CD1c-positive myeloid dendritic cell (primary cell): ENCODE measurements at regions not wholly inside any gene's neighbourhood (a gene's known extent, or its start where the extent isn't known, plus 50 kb on each side); places are given as distances from the start of the nearest gene placed in this dataset.

Experiments
- DNase-seq: peaks from one replicate; pipeline ENCODE4 v3.0.0-alpha.2; 2016; ENCODE audit errors: extremely low spot score

DNA sequence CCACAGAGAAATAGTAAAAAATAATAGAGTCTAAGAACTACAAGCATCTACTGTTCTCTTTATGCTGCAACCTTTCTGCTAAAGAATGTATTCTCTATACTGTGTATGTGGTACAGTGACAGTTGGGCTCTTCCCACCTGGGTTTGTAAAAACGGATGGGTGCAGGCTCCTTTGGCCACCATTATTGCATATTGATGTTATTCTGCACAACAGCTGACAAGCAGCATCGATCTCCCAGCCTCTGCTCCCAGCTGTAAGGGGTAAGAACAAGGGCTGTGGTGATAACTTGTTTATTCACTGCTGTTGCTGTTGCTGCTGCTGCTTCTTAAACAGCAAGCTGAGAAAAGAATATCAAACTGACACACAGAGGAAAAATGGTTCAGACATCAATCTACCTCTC lies 56.1 kb downstream of the KCNRG start:
- no peak for DNase-seq

DNA sequence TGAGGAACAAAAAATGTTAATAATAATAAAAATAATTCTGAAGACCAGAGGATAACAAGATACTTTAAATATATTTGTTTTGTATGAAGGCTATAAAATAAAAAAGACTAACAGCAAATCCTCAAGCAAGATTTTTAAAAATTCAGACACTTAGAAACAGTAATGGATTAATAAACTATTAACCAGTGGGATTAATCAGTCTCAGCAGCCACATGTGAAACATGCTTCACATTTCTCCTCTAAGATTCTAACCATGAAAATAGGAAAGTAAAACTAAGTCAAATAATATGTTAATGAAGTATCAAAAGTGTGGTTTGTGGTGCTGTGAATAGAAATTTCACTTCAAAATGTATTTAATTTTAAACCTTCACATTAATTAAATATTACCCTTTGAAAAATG lies 57.4 kb downstream of the KCNRG start:
- no peak for DNase-seq

DNA sequence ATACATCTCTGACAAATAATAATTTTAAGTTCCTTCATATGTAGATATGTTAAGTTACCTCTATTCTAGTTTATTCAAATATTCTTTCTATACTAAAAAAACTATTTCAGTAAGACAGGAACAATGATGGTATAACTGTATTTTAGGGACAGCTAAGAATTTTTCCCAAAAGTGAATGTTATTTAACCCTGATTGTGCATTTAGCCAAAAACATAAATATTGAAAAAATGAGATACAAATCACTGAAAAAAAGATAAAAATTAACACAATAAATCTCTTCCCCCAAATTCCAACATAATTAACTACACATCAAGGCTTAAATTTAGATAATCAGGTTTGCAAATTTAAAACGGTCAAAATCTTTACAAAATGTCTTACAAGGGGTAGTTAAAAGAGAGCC lies 58.1 kb downstream of the KCNRG start:
- DNase-seq: no peak

DNA sequence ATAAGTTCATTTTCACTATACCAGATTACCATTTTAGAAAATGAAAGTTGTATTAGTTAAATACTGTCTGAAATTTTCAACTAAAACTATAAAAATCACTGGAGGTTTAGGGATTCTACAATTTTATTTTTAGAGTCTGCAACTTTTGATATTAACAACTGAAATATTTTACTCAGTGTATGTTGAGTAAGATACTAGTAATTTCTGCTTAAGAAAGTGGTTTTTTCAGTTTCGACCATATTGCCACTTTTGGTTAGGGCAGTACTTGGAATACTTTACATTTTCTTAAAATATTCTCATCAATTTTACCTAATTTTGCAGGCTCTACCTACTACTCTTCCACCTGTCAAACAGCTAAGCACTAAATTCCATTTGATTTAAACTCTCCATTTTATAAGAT lies 59.6 kb downstream of the KCNRG start:
- no peak for DNase-seq

DNA sequence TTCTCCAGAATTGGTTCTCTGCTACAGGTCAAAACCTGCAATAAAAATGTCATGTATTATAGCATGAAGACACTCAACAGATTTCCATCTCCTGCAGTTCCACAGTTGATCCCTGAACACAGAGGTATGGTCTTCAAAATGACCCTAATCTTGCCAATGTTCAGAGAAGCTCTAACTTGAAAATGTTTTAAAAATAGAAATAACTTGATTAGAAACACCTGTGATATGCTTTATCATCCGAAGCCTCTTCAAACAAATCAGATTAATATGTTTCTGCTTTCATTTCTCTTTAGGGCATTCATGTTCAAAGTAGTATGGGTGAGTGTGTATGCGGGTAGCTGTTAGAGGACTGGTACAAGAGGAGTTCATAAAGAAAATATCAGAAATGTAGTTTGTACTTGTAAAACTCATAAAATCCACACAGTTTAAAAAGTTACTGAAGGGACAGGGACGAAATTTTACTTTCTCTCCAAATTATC lies 60.4 kb downstream of the KCNRG start:
- DNase-seq: no peak

DNA sequence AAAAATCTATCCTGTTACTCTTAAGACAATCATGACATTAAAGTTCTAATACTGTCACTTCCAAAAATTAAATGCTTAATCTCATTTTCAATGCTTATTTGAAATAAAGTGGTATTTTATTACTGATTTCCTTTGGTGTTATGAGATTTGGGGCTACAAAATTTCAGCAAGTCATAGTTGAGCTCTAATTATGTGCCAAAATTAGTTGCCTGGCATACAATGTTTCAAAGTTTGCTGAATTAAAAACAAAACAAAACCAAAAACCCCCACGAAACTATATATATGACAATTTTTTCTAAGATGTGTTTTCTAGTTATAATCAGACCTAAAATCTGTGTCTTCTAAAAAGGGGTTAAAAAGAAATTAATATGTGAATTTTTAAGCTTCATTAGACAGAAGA lies 62.2 kb downstream of the KCNRG start:
- no peak for DNase-seq

DNA sequence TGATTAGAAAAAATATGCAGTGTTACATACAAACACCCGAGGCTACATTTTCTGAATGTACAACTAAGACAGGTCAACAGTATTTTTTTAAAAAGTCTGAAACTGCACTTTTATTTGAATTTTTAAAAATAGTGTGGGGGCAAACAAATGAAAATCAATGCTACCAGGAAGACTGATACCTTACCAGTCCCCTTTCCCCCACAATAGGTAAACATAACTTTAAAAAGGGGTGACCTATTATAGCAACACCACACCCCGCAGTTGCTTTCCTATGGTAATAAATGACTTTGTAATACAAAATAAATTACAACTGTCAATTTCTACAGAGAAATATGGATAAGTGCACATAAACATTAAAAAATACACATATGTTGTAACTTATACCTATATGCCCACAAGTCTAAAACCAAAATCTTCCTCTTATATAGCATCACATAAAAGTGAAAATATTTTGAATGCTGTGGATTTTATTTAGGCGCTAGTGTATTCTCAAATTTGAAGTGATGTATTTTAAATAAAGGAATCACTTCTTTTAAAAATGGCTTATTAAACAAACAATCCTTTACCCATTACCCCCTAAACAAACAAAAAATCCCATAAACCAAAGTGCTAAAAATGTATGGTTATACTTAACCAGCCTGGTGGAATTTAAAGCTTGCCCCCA lies 63.1 kb downstream of the KCNRG start:
- DNase-seq: no peak

DNA sequence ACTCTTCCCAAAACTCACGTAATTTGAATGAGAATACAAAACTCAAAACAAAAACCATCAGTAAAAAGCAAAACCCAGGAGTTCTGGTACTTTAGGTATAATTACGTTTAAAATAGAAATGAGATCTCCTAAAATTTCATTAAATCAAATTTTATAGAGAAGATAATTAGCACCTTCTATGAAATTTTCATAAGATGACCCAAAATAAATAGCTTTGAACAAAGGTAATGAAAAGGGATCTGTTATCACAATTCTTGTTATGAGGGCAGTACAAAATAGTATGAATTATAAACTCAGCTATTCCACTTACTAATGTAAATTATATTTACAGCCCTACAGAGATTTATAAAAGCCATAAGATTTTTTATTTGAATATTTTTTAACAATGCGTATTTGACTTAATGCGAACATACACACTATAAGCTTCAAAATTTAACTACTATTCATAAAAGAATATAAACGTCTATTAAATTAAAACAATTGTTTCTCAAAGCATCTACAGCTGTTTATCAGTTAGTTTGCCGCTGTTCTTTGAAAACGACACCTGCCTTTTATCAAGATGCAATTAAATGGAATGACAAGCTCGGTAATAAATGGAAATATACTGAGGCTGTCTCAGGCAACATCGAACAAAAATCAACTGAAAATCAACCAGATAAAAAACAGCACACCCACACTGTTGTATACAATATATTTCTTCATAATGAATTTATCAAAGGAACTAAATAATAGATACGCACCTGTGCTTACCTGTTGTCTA lies 63.8 kb downstream of the KCNRG start:
- DNase-seq: no peak

DNA sequence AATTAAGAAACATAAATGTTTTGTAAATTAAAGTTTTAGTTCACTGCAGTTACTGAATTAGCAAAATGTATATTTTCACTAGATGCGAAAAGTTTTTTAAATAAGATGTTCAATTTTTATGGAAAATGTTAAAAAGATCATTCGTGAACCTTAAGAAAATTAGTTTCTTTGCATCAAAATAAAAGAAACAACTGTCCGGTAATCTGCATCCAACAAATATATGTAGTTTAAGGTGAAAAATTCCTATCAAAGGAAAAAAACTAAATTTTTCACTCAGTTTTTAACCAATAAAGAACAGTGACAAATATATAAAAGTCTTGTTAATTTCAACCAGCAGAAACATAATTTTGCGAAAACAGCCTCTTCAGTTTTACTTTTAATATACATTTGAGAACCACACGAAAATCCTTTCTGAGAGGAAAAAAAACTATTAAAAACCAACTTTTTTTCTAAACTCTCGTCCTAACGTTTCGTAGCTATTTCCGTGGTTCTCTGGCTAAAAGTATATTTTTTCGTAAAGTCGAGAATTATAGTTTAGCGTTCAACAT lies 64.5 kb downstream of the KCNRG start:
- DNase-seq: no peak

DNA sequence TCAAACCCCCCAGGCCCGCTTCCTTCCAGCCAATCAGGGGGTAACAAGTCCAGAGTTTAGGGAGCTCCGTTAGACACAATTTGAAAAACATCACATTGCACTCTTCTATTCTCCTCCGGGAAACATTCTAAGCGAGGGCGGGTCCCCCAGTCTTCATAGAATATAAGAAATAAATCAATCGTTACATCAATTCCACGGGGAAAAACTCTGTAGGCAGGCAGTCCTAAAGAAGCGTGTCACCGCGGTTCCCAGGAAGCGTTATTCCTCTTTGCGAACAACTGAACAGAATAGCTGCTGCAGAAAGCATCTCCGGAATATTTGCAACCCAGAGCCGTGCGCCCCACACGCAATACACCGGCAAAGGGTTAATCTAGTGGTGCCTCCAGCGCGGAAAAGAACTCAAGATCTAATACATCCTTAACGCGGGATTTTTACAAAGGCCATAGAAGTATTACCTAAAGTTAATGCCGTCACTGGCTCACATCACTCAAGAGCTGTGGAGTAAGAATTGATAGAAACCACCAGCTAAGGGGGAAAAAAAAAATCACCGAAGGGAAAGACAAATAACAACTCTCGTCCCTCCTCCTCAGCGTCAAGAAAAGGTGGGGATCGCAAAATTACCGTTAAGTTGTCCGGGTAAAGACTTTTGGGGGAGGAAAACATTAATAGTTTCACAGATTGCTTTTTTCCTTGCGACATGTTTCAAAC lies 65.1 kb downstream of the KCNRG start:
- peak; percentile 40 for DNase-seq

DNA sequence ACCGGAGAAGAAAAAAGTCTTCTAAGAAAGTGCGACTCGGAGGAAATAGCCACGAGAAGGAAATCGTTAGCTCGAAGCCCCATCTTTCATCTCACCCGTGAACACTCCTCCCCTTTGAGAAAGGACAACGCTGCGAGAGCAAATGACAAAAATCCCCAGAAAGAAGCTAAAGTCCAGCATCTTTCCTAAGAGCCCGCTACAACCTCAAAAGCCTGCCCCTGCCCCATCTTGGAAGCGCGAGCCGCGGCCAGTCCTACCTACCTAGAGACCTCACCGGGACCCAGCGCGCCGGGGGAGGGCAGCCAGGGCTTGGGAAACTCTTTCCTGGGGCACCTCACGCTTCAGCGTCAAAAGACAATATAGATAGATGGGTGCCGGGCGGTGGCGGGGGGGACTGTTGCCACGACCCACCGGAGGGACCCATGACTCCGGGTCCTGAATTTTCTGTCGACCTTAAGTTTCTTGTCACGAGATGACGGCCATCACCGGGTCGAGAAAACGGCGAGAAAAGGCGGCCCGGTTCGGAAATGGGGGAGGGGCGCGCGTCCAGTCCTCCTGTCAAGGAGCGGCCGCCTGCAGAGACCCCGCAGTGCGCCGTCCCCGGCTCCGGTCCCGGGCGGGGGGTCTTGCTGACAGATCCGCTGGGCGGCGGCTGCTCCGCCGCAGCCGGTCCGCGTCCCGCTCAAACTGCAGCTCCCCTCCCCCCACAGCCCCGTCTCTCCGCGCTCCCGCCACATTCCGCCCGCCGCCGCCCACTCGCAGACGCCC lies 65.9 kb downstream of the KCNRG start:
- DNase-seq: peak; percentile 31

DNA sequence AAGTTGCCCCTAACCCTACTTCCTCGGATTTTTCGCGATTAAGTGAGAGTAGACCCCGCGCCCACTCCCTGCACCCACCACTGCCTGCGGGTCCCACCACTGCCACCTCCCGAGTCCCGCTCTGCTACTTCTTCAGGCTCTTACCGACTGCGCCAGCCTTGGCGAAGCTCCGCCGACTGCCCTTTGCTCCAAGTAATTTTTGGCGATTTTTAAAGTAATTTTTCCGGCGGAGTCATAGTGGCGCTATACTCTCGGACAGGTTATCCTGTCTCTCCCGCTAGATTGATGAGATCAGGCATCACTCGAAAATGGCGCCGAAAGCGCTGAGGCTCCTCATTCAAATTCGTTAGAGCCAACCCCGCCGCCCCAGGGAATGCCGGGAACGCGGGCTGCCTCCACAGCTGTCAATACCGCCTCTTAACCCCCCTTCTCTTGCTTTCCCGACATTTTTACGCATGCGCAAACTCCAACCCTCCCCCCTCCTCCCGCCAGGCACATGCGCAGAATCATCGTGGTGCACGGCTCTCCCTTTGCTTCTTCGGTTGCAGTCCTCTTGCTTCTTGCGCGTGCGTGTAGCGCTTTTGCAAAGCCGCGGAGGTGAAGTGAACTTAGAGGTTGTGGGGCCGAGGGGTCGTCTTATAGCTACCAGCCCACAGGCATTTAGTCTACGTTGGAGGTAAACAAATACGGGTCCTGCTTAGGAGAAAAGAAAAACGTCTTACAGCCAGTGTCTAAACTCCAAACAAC lies 66.6 kb downstream of the KCNRG start:
- peak; percentile 99 for DNase-seq

DNA sequence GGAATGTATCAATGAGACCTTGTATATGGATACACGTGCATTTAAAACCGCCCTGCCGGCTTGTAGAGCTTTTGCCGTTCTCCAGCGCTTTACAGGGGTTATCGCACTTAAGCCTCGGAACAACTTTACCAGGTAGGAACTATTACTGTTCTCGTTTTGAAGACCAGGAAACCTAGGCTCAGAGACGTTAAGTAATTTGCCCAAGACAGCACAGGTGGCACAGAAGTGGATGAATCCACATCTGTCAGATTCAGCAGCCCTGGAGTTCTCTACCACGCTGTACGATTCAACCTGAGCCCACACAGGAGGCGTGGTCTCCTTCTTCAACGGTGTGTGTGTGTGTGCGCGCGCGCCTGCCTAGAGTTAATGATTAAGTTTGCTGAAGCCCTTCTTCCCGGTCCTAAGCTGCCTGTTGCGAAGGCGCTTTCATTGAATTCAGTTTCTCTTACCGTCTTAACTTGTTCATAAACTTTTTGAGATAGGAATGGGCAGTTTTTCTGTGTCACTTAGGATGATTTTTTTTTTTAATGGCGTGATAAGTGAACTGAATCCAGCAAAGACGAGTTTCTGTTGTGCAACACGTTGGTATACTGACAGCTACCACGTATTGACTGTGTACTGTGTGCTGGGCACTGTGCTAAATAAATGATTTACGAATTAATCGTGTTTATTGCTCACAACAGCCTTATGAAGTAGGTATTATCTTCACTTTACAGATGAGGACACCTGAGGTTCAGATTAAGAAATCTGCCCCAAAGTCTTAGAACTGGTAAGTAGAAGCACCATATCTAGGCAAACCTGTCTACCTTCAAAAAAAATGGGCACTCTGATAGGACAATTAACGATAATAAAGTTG lies 67.4 kb downstream of the KCNRG start:
- DNase-seq: peak; percentile 79

DNA sequence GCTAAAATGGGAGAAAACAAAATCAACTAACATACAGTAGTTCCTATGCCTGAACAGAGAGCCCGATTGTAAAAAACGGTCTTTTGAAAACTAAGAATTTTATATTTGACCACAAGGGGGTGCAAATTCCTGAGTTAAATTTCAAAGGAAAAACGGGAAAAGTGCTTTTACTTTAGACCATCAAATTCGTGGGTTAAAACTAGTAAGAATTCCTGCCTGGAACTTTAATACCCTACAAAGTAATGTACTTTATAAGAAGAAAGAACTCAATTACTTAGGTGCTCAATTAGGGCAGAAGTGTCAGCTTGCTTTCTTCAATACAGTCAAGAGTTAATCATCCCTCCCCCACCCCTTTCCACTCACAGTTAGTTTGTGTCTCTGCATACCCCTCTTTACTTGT lies 69.8 kb downstream of the KCNRG start:
- peak; percentile 69 for DNase-seq

DNA sequence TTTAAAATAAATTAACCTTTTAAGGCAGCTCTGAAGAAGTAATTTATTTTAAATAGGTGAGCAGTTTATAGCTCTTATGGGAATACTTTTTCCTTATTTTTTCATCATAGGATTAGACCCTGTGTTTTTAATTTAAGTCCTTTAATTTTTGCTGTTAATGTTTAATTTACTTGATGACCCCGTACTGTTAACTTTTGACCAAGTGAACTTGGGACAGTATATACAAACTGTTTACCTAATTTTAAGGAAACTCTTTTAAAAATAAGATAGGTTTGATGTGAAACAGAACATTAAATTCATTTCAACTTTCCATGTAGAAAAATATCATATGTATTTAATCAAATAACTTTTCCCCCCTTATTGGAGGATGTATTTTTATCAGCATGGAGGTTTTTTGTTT lies 74.4 kb downstream of the KCNRG start:
- DNase-seq: no peak

DNA sequence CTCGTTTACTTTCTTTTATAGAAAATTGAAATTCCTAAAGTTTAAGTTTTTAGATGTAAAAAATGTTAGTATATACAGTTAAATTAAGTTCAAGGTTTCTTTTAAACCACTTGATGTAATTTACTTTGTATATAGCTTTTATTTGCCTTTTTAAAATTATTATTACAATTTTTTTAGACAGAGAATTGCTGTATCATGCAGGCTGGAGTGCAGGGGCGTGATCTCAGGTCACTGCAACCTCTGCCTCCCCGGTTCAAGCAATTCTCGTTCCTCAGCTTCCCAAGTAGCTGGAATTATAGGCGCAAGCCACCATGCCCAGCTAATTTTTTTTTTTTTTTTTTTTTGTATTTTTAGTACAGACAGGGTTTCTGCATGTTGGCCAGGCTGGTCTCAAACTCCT lies 75.0 kb downstream of the KCNRG start:
- no peak for DNase-seq

DNA sequence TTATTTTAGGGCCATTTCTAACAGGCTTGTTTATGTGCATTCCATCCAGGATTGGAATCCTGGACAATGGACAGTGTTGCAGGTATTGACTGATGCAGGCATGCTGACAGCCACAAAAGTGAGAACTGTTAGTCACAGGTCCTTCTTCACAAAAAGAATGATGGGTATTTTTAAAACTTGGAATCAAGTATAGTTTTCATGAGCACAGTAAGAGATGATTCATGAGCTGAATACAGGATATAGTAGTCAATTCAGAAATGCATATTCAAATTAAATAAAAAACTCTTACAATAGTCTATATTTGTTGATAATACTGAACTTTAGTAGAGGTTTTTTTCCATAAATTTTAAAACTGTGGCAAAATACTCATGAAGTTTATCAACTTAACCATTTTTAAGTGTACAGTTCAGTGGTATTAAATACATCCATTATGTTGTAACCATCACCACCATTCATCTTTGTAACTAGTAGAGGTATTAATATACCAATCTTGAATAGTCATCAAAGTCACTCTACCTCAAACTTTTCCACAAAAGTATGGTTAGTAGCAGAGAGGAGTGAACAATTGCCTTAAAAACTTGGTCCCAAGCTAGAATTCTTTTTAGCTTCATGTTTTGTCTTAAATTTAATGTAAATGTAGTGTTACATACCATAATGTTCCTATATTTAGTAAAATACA lies 79.5 kb downstream of the KCNRG start:
- no peak for DNase-seq

DNA sequence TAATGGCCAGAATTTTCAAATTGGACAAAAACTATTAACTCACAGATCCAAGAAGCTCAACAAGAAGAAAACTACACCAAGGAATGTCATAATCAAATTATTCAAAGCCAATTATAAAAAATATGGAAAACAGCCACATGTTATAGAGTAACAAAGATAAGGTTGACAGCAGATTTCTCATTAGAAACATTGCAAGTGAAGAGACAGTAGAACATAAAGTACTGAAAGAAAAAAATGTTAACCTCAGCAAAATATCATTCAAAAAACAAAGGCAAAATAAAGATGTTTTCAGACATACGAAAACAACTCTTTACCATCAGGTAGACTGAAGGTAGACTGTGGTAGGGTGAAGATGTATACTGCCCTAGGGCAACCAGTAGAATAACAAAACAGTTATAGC lies 83.4 kb downstream of the KCNRG start:
- DNase-seq: no peak

DNA sequence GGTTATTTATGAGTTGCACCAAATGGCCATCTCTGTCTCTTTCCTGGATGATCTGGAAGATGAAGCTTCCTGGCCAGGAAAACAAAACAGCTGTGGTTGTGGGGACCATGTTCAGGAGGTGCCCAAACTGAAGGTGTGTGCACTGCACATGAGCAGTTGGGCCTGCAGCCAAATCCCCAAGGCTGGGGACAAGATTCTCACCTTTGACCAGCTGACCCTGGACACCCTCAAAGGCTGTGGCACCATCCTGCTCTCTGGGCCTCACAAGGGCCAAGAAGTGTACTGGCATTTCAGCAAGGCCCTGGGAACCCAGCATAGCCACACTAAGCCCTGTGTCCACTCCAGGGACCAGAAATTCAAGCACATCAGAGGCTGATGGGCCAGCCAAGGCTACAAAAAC lies 84.2 kb downstream of the KCNRG start:
- DNase-seq: no peak

DNA sequence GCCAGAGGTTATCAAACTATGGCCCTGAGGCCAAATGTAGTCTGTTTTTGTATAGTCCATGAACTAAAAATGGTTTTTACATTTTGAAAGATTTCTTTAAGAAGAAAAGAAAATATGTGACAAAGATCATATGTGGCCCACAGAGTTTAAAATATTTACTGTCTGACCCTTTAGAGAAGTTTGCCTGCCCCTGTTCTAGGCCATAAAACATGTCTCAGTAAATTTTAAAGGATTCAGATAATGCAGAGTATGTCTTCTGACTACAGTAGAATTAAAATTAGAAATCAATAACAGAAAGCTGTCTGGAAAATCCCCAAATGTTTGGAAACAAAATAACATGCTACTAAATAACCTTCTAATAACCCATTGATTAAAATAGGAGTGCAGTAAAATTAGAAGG lies 86.3 kb downstream of the KCNRG start:
- DNase-seq: no peak
